CD4-positive, alpha-beta memory T cell (primary cell): ENCODE measurements at regions not wholly inside any gene's neighbourhood (a gene's known extent, or its start where the extent isn't known, plus 50 kb on each side); places are given as distances from the start of the nearest gene placed in this dataset.

Source experiments
- CTCF ChIA-PET: fragments of 350-600 bp; sonication (Branson Sonifier 250); formaldehyde crosslinking; loops from one replicate; lab custom pipeline; 2021; ENCODE audit warnings: inconsistent platforms; ENCODE audit not compliant: partially characterized antibody; lab: Charles Lee
- POLR2A ChIA-PET: fragments of 350-600 bp; sonication (Branson Sonifier 250); formaldehyde crosslinking; loops from one replicate; lab custom pipeline; 2021; ENCODE audit not compliant: partially characterized antibody; lab: Charles Lee
- DNase-seq, 5 donors: peaks; one replicate each; pipeline versions ENCODE4 v3.0.0 to v3.0.0-alpha.2; 2020 to 2022; ENCODE audit warnings: mixed read lengths in 1 of 5
- H3K27ac ChIP-seq: one replicate; pipeline ENCODE4 v1.7.0; 2013; ENCODE audit warnings: low read depth, low read length
- H3K27me3 ChIP-seq: 2 replicates; pipeline ENCODE4 v1.7.0; 2013; ENCODE audit warnings: mild to moderate bottlenecking, low read length, moderate library complexity; ENCODE audit not compliant: insufficient read depth
- H3K36me3 ChIP-seq: 2 replicates; pipeline ENCODE4 v1.7.0; 2013; ENCODE audit warnings: mild to moderate bottlenecking, low read length, moderate library complexity; ENCODE audit not compliant: insufficient read depth
- H3K4me1 ChIP-seq: 2 replicates; pipeline ENCODE4 v1.7.0; 2013; ENCODE audit warnings: mild to moderate bottlenecking, low read length, moderate library complexity; ENCODE audit not compliant: insufficient read depth
- H3K4me3 ChIP-seq, 2 donors: one replicate each; pipeline ENCODE4 v1.7.0; 2013; ENCODE audit warnings: low read length in 2 of 2, mild to moderate bottlenecking in 1 of 2
- H3K9me3 ChIP-seq, 2 donors: one replicate each; pipeline ENCODE4 v1.7.0; 2013; ENCODE audit warnings: low read length in 2 of 2, control low read depth in 1 of 2; ENCODE audit not compliant: control insufficient read depth in 1 of 2
- H3K27ac Mint-ChIP-seq, 7 donors: one replicate each; pipeline ENCODE4 v1.8.0; 2020 to 2021; ENCODE audit warnings: mixed read lengths in 7 of 7, mild to moderate bottlenecking in 6 of 7, inconsistent platforms in 3 of 7, moderate library complexity in 3 of 7
- H3K27me3 Mint-ChIP-seq, 2 donors: one replicate each; pipeline ENCODE4 v1.8.0; 2020 to 2021; ENCODE audit warnings: mixed read lengths in 2 of 2
- H3K36me3 Mint-ChIP-seq, 2 donors: one replicate each; pipeline ENCODE4 v1.8.0; 2020 to 2021; ENCODE audit warnings: mixed read lengths in 2 of 2, inconsistent platforms in 1 of 2, mild to moderate bottlenecking in 1 of 2
- H3K4me1 Mint-ChIP-seq, 4 donors: one replicate each; pipeline ENCODE4 v1.8.0; 2020 to 2021; ENCODE audit warnings: mixed read lengths in 4 of 4, mild to moderate bottlenecking in 1 of 4
- H3K4me3 Mint-ChIP-seq, 8 donors: one replicate each; pipeline ENCODE4 v1.8.0; 2020 to 2021; ENCODE audit warnings: mixed read lengths in 8 of 8, mild to moderate bottlenecking in 7 of 8, moderate library complexity in 6 of 8, inconsistent platforms in 3 of 8
- H3K9me3 Mint-ChIP-seq, 8 donors: one replicate each; pipeline ENCODE4 v1.8.0; 2020 to 2021; ENCODE audit warnings: mixed read lengths in 8 of 8, mild to moderate bottlenecking in 5 of 8, inconsistent platforms in 3 of 8, moderate library complexity in 1 of 8
- intact Hi-C: fragments of 100-400 bp; cut with micrococcal nuclease; formaldehyde crosslinking; loops from one replicate; pipeline ENCODE4 v1.15.1; 2023

GRCh38 chr9:7974335-7974960, 174.9 kb upstream of the DMAC1 start:
- peak in 4 of 5 donors; percentile 18 to 38 (median 25) for DNase-seq
- H3K4me1 Mint-ChIP-seq = peaks cover 39 to 57% (median 46%) of the 10 kb centered on the region in 4 donors
- Histone ChIP-seq H3K27me3 (no peaks in the 10 kb centered on the region), H3K4me3 (no peak overlapping the region), H3K36me3 (no peaks in the 10 kb centered on the region), H3K4me1 (peaks cover 56% of the 10 kb centered on the region), H3K27ac (no peak overlapping the region), H3K9me3 (no peaks in the 10 kb centered on the region)
- H3K4me3 Mint-ChIP-seq = peak overlapping the region in 7 of 8 donors; percentile 17 to 71 (median 46)
- no peaks in the 10 kb centered on the region for H3K9me3 Mint-ChIP-seq
- H3K36me3 Mint-ChIP-seq = no peaks in the 10 kb centered on the region
- ChIA-PET POLR2A (interaction anchor here (0.8 to 2.0 kb wide), 2 partner anchors 38 to 39 kb away, joined by 4 to 16 read pairs; no protein-coding TSS in a partner anchor), CTCF (no interaction called here)
- intact Hi-C loops = loop anchor here (10.0 kb wide), 2 partner anchors 130 to 1220 kb away; partner anchors contain the start of gene KDM4C
- H3K27me3 Mint-ChIP-seq = no peaks in the 10 kb centered on the region
- peak overlapping the region; percentile 8 to 88 (median 79) for H3K27ac Mint-ChIP-seq

DNA sequence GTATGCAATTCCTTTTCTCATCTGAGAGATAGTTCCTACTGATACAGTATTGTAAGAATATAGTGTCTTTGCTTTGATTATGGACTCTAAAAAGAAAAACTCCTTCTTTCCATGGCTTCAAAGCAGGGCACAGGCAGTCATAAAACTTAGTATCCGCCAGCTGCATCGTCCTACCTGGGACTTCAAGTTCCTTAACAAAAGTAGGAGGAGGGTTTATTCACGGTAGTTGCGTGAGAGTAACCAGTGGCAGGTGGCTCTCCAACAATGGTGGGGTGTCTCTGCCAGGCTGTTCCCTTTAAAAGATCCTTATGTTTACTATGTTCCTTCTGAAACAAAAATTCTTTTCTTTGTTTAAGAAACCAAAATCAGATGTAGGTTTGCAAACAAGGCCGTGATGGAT, 173.5 kb upstream of the DMAC1 start:
- no peak overlapping the region for H3K27ac ChIP-seq
- H3K27ac Mint-ChIP-seq = no peak overlapping the region
- H3K4me3 Mint-ChIP-seq = no peak overlapping the region
- CTCF ChIA-PET = interaction anchor here (1.1 kb wide), 1 partner anchor 129 kb away, joined by 3 read pairs; no protein-coding TSS in a partner anchor
- H3K4me1 Mint-ChIP-seq = peaks cover 37 to 51% (median 42%) of the 10 kb centered on the region in 4 donors
- DNase-seq = no peak
- no peaks in the 10 kb centered on the region for H3K27me3 ChIP-seq
- POLR2A ChIA-PET = no interaction called here
- H3K9me3 Mint-ChIP-seq = no peaks in the 10 kb centered on the region
- H3K9me3 ChIP-seq = no peaks in the 10 kb centered on the region
- no peak overlapping the region for H3K4me3 ChIP-seq
- H3K4me1 ChIP-seq = peaks cover 49% of the 10 kb centered on the region
- no peaks in the 10 kb centered on the region for H3K27me3 Mint-ChIP-seq
- no peaks in the 10 kb centered on the region for H3K36me3 ChIP-seq
- intact Hi-C loops = loop anchor here (10.0 kb wide), 2 partner anchors 128 to 1218 kb away; partner anchors contain the start of gene KDM4C
- H3K36me3 Mint-ChIP-seq = no peaks in the 10 kb centered on the region

- H3K9me3 Mint-ChIP-seq = no peaks in the 10 kb centered on the region
- Histone ChIP-seq H3K36me3 (no peaks in the 10 kb centered on the region), H3K27me3 (no peaks in the 10 kb centered on the region), H3K4me1 (peaks cover 37% of the 10 kb centered on the region), H3K4me3 (no peak overlapping the region), H3K27ac (no peak overlapping the region), H3K9me3 (no peaks in the 10 kb centered on the region)
- peaks cover 27 to 40% (median 33%) of the 10 kb centered on the region in 4 donors for H3K4me1 Mint-ChIP-seq
- H3K27ac Mint-ChIP-seq = no peak overlapping the region
- intact Hi-C loops = loop anchor here (10.0 kb wide), 2 partner anchors 126 to 1216 kb away; partner anchors contain the start of gene KDM4C
- ChIA-PET CTCF (no interaction called here), POLR2A (no interaction called here)
- no peak for DNase-seq
- H3K27me3 Mint-ChIP-seq = no peaks in the 10 kb centered on the region
- no peaks in the 10 kb centered on the region for H3K36me3 Mint-ChIP-seq
- H3K4me3 Mint-ChIP-seq = no peak overlapping the region
These were observed 171.2 kb upstream of the DMAC1 start for GRCh38 chr9:7970681-7971330.

DNA sequence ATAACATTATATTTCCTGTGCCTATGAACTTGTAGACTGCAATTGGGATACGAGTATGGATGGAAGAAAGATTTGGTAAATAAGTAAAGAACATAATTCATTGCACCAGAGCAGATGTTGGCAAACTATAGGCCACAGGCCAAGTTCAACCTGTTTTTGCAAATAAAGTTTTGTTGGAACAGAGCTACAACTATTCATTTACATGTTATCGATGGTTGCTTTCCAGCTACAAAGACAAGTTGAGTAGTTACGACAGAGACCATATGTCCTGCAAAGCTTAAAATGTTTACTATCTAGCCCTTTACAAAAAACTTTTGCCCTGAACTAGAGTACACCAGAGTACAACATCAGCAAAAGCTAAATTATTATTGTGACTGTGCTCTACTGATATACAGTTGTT, 169.1 kb upstream of the DMAC1 start:
- Histone ChIP-seq H3K4me1 (peaks cover 16% of the 10 kb centered on the region), H3K27me3 (no peaks in the 10 kb centered on the region), H3K9me3 (no peaks in the 10 kb centered on the region), H3K36me3 (no peaks in the 10 kb centered on the region), H3K4me3 (no peak overlapping the region), H3K27ac (no peak overlapping the region)
- CTCF ChIA-PET = no interaction called here
- intact Hi-C loops = no loop called here
- no peaks in the 10 kb centered on the region for H3K36me3 Mint-ChIP-seq
- no peak overlapping the region for H3K4me3 Mint-ChIP-seq
- H3K4me1 Mint-ChIP-seq = peaks cover 10 to 21% (median 14%) of the 10 kb centered on the region in 4 donors
- DNase-seq = no peak
- H3K27ac Mint-ChIP-seq = no peak overlapping the region
- H3K27me3 Mint-ChIP-seq = no peaks in the 10 kb centered on the region
- H3K9me3 Mint-ChIP-seq = no peaks in the 10 kb centered on the region
- POLR2A ChIA-PET = no interaction called here

GRCh38 chr9:7967851-7968250, 168.3 kb upstream of the DMAC1 start:
- Histone ChIP-seq H3K27ac (no peak overlapping the region), H3K4me1 (peaks cover 10% of the 10 kb centered on the region)

DNA sequence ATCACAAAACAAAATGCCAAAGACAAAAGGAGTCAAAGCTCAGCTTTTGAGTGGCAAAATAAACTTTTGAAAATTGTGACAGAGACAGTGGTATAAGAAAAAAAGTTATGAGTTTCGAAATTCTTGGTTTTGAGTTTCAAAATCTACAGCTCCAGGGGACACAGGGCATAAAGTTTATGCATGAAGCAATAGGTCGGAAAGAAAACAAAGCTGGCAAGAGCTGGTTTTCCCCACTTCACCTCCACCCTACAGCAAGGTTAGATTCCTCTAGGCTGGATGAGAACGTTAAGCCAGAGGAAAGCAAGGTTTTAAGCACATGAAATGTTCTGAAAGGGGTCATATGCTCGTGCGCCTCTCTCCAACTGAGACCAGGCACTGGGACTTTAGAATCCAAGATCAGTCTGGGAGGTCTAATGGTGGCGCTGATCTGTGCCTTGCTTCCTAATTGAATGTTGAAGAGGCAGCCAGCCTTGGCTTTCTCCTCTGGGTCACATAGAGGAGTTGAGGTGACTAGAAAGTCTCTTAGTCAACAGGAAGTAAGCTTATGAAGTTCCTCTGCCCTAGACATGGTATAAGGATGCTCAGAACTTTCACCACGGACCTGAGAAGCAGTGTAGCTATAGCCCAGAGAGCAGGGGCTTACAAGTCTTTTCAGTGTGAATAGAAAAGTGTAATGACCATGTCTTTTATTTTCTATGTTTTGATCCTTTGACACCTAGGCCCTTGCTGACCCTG, 167.7 kb upstream of the DMAC1 start:
- Mint-ChIP-seq H3K9me3 (no peaks in the 10 kb centered on the region), H3K4me1 (peaks cover 9 to 14% (median 13%) of the 10 kb centered on the region in 4 donors), H3K4me3 (no peak overlapping the region), H3K27ac (peak overlapping the region in 2 of 7 donors; percentile 20 to 53), H3K27me3 (peaks cover 0 to 1% of the 10 kb centered on the region in 2 donors), H3K36me3 (no peaks in the 10 kb centered on the region)
- ChIA-PET POLR2A (interaction anchor here (0.9 to 1.1 kb wide), 2 partner anchors 9 to 16 kb away, joined by 3 read pairs; no protein-coding TSS in a partner anchor), CTCF (interaction anchor here (1.0 to 1.1 kb wide), 2 partner anchors 9 to 123 kb away, joined by 3 to 4 read pairs; no protein-coding TSS in a partner anchor)
- no peaks in the 10 kb centered on the region for H3K36me3 ChIP-seq
- peaks cover 10% of the 10 kb centered on the region for H3K4me1 ChIP-seq
- H3K4me3 ChIP-seq = no peak overlapping the region
- no peak overlapping the region for H3K27ac ChIP-seq
- H3K27me3 ChIP-seq = no peaks in the 10 kb centered on the region
- H3K9me3 ChIP-seq = no peaks in the 10 kb centered on the region
- no peak for DNase-seq
- intact Hi-C loops = no loop called here

More at GRCh38 chr9:7967851-7968250, 168.3 kb upstream of the DMAC1 start:
- no peaks in the 10 kb centered on the region for H3K36me3 Mint-ChIP-seq
- no peak for DNase-seq
- no peak overlapping the region for H3K27ac Mint-ChIP-seq
- peaks cover 9 to 14% (median 13%) of the 10 kb centered on the region in 4 donors for H3K4me1 Mint-ChIP-seq
- H3K27me3 ChIP-seq = no peaks in the 10 kb centered on the region
- POLR2A ChIA-PET = interaction anchor here (0.9 to 1.1 kb wide), 2 partner anchors 8 to 15 kb away, joined by 3 read pairs; no protein-coding TSS in a partner anchor
- H3K9me3 ChIP-seq = no peaks in the 10 kb centered on the region
- CTCF ChIA-PET = interaction anchor here (1.1 kb wide), 1 partner anchor 8 kb away, joined by 3 read pairs; no protein-coding TSS in a partner anchor
- no peaks in the 10 kb centered on the region for H3K9me3 Mint-ChIP-seq
- H3K27me3 Mint-ChIP-seq = no peaks in the 10 kb centered on the region
- no peak overlapping the region for H3K4me3 ChIP-seq
- H3K36me3 ChIP-seq = no peaks in the 10 kb centered on the region
- no peak overlapping the region for H3K4me3 Mint-ChIP-seq
- intact Hi-C loops = no loop called here
